ENCODE measurements at regions not wholly inside any gene's neighbourhood (a gene's known extent, or its start where the extent isn't known, plus 50 kb on each side); places are given as distances from the start of the nearest gene placed in this dataset.

- Mint-ChIP-seq H3K27ac (ENCODE audit: unreplicated experiment) (no peak overlapping the region), H3K4me1 (ENCODE audit: unreplicated experiment) (no peaks in the 10 kb centered on the region), H3K36me3 (ENCODE audit: low read depth, unreplicated experiment) (no peaks in the 10 kb centered on the region), H3K4me3 (ENCODE audit: unreplicated experiment) (no peak overlapping the region), H3K9me3 (ENCODE audit: unreplicated experiment) (no peaks in the 10 kb centered on the region), H3K27me3 (ENCODE audit: unreplicated experiment) (no peaks in the 10 kb centered on the region)
- TF ChIP-seq, protein P1, sequence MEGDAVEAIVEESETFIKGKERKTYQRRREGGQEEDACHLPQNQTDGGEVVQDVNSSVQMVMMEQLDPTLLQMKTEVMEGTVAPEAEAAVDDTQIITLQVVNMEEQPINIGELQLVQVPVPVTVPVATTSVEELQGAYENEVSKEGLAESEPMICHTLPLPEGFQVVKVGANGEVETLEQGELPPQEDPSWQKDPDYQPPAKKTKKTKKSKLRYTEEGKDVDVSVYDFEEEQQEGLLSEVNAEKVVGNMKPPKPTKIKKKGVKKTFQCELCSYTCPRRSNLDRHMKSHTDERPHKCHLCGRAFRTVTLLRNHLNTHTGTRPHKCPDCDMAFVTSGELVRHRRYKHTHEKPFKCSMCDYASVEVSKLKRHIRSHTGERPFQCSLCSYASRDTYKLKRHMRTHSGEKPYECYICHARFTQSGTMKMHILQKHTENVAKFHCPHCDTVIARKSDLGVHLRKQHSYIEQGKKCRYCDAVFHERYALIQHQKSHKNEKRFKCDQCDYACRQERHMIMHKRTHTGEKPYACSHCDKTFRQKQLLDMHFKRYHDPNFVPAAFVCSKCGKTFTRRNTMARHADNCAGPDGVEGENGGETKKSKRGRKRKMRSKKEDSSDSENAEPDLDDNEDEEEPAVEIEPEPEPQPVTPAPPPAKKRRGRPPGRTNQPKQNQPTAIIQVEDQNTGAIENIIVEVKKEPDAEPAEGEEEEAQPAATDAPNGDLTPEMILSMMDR (IDR thresholded peaks at IDR 0.05; ENCODE audit: unreplicated experiment) = no peak
- DNase-seq (ENCODE audit: low spot score) = no peak
Observed at GRCh38 chr11:96567176-96567575, 177.4 kb downstream of the JRKL start.

DNA sequence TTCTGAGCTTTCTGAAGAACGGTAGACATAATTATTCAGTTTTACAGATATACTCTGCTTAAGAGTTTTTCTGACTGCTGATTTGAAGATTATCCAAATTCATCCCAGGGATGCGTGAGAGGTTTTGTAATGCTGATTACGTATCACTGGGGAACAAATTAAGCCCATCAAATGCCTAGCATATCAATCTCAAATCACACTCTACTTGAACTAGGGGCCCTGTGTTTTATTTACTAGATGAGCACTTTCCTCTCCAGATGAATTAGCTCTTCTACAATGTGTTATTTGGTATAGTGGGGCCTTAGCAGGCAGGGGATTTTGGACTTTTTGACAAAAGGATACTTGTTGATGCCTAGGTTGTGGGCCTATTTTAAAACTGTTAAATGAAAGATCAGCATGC, 177.9 kb downstream of the JRKL start:
- Mint-ChIP-seq H3K27me3 (ENCODE audit: unreplicated experiment) (no peaks in the 10 kb centered on the region), H3K36me3 (ENCODE audit: low read depth, unreplicated experiment) (no peaks in the 10 kb centered on the region), H3K4me3 (ENCODE audit: unreplicated experiment) (no peak overlapping the region), H3K9me3 (ENCODE audit: unreplicated experiment) (no peaks in the 10 kb centered on the region), H3K4me1 (ENCODE audit: unreplicated experiment) (no peaks in the 10 kb centered on the region), H3K27ac (ENCODE audit: unreplicated experiment) (no peak overlapping the region)
- no peak for DNase-seq (ENCODE audit: low spot score)
- TF ChIP-seq, protein P1 (IDR thresholded peaks at IDR 0.05; ENCODE audit: unreplicated experiment) = no peak

DNA sequence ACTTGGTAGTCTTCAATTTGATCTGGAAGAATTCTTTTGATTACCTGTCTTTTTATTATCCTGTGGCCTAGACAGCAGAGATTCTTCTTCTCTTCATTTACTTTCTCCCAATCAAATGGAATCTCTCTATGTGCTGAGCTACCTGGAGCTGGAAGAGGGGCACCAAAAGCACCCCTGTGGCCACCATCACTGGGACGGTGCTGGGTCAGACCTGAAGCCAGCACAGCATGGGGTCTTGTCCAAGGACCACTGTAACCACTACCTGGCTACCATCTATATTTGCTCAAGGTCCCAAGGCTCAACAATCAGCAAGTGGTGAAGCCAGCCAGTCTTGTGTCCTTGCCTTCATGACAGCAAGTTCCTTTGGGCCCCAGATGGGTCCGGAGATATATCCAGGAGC, 186.6 kb downstream of the JRKL start:
- no peaks in the 10 kb centered on the region for H3K9me3 Mint-ChIP-seq (ENCODE audit: unreplicated experiment)

DNA sequence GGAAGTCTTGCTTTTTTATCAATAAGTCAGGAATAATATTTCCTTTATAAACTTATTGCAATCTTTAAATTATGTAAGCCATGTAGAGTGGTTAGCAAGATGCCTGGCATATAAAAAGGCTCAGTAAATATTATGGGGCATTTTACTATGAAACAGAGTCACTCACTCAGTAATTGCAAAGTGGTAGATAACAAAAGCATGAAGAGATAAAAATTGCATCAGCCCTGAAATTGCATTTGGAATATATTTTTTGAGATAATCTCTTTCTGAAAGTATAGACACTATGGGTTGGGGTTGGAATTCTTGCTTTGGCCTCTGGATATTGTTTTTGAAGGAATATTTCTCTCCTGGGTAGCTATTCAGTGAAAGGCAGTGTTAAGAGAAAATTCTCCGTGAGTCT, 188.6 kb downstream of the JRKL start:
- Mint-ChIP-seq H3K9me3 (ENCODE audit: unreplicated experiment) (no peaks in the 10 kb centered on the region), H3K27ac (ENCODE audit: unreplicated experiment) (no peak overlapping the region), H3K4me3 (ENCODE audit: unreplicated experiment) (no peak overlapping the region), H3K4me1 (ENCODE audit: unreplicated experiment) (no peaks in the 10 kb centered on the region), H3K27me3 (ENCODE audit: unreplicated experiment) (no peaks in the 10 kb centered on the region), H3K36me3 (ENCODE audit: low read depth, unreplicated experiment) (no peaks in the 10 kb centered on the region)
- TF ChIP-seq, protein P1 (IDR thresholded peaks at IDR 0.05; ENCODE audit: unreplicated experiment) = no peak
- DNase-seq (ENCODE audit: low spot score) = no peak

More for the DNA sequence above, 186.6 kb downstream of the JRKL start:
- TF ChIP-seq, protein P1 (IDR thresholded peaks at IDR 0.05; ENCODE audit: unreplicated experiment) = no peak
- Mint-ChIP-seq H3K27me3 (ENCODE audit: unreplicated experiment) (no peaks in the 10 kb centered on the region), H3K4me3 (ENCODE audit: unreplicated experiment) (no peak overlapping the region), H3K27ac (ENCODE audit: unreplicated experiment) (no peak overlapping the region), H3K36me3 (ENCODE audit: low read depth, unreplicated experiment) (no peaks in the 10 kb centered on the region), H3K4me1 (ENCODE audit: unreplicated experiment) (no peaks in the 10 kb centered on the region)
- DNase-seq (ENCODE audit: low spot score) = no peak

- H3K9me3 Mint-ChIP-seq (ENCODE audit: unreplicated experiment) = no peaks in the 10 kb centered on the region
- peaks cover 3% of the 10 kb centered on the region for H3K27me3 Mint-ChIP-seq (ENCODE audit: unreplicated experiment)
- TF ChIP-seq, protein P1 (IDR thresholded peaks at IDR 0.05; ENCODE audit: unreplicated experiment) = no peak
- H3K4me3 Mint-ChIP-seq (ENCODE audit: unreplicated experiment) = no peak overlapping the region
- DNase-seq (ENCODE audit: low spot score) = no peak
- no peaks in the 10 kb centered on the region for H3K4me1 Mint-ChIP-seq (ENCODE audit: unreplicated experiment)
- no peak overlapping the region for H3K27ac Mint-ChIP-seq (ENCODE audit: unreplicated experiment)
- no peaks in the 10 kb centered on the region for H3K36me3 Mint-ChIP-seq (ENCODE audit: low read depth, unreplicated experiment)
Observed at GRCh38 chr11:96579656-96580055, 189.8 kb downstream of the JRKL start.
